DOHH2 (cell line): ENCODE measurements at regions not wholly inside any gene's neighbourhood (a gene's known extent, or its start where the extent isn't known, plus 50 kb on each side); places are given as distances from the start of the nearest gene placed in this dataset.

Experiments used
- H3F3A ChIP-seq: fragments of 200-600 bp; sonication (generic), shearing (Covaris generic); 2 replicates; pipeline ENCODE4 v1.6.0; 2016; ENCODE audit warnings: antibody characterized with exemption, mild to moderate bottlenecking; ENCODE audit not compliant: control insufficient read depth, insufficient read depth
- H3K27ac ChIP-seq: fragments of 200-600 bp; sonication (generic); 2 replicates; pipeline ENCODE4 v1.5.1; 2014; ENCODE audit warnings: low read depth, mild to moderate bottlenecking, low read length, moderate library complexity
- H3K27me3 ChIP-seq: fragments of 200-600 bp; sonication (generic); 2 replicates; pipeline ENCODE4 v1.6.1; 2014; ENCODE audit warnings: mild to moderate bottlenecking, low read length, mixed read lengths; ENCODE audit not compliant: control insufficient read depth
- H3K36me3 ChIP-seq: fragments of 200-600 bp; sonication (generic); 2 replicates; pipeline ENCODE4 v1.6.1; 2014; ENCODE audit warnings: mild to moderate bottlenecking, low read length, moderate library complexity, mixed read lengths; ENCODE audit not compliant: control insufficient read depth
- H3K4me1 ChIP-seq: fragments of 200-600 bp; sonication (generic); 2 replicates; pipeline ENCODE4 v1.6.1; 2014; ENCODE audit warnings: mild to moderate bottlenecking, low read length, mixed read lengths; ENCODE audit not compliant: control insufficient read depth
- H3K4me2 ChIP-seq: fragments of 200-600 bp; sonication (generic); 2 replicates; pipeline ENCODE4 v1.6.0; 2014; ENCODE audit warnings: mild to moderate bottlenecking, low read length, moderate library complexity
- H3K4me3 ChIP-seq: fragments of 200-600 bp; sonication (generic); 2 replicates; pipeline ENCODE4 v1.5.1; 2014; ENCODE audit warnings: mild to moderate bottlenecking, low read length, mixed read lengths
- H3K79me2 ChIP-seq: fragments of 200-600 bp; sonication (generic); 2 replicates; pipeline ENCODE4 v1.6.1; 2014; ENCODE audit warnings: mild to moderate bottlenecking, low read length, mixed read lengths; ENCODE audit not compliant: control insufficient read depth
- H3K9me2 ChIP-seq: fragments of 200-600 bp; sonication (generic); replicated peaks from 2 replicates; pipeline ENCODE4 v1.6.1; 2014; ENCODE audit warnings: mild to moderate bottlenecking, low read length, mixed read lengths; ENCODE audit not compliant: control insufficient read depth
- H3K9me3 ChIP-seq: fragments of 200-600 bp; sonication (generic); 2 replicates; pipeline ENCODE4 v1.6.1; 2014; ENCODE audit warnings: antibody characterized with exemption, low read length, mixed read lengths; ENCODE audit not compliant: control insufficient read depth, insufficient read depth
- H4K20me1 ChIP-seq: fragments of 200-600 bp; sonication (generic); 2 replicates; pipeline ENCODE4 v1.6.0; 2014; ENCODE audit warnings: low read depth, mild to moderate bottlenecking, antibody characterized with exemption, low read length, moderate library complexity; ENCODE audit not compliant: control insufficient read depth, insufficient read depth
- EZH2phosphoT487 ChIP-seq: fragments of 200-600 bp; sonication (generic); IDR thresholded peaks from 2 replicates; pipeline ENCODE4 v1.6.1; 2017; ENCODE audit warnings: borderline replicate concordance, mild to moderate bottlenecking, antibody characterized with exemption, low read length, moderate library complexity, mixed read lengths
- TF ChIP-seq, protein P1 (sequence below): fragments of 200-600 bp; sonication (generic); IDR thresholded peaks from one replicate; pipeline ENCODE4 v1.5.1; 2014; ENCODE audit warnings: antibody characterized with exemption, mild to moderate bottlenecking, low read depth, low read length; ENCODE audit not compliant: poor library complexity, severe bottlenecking

DNA sequence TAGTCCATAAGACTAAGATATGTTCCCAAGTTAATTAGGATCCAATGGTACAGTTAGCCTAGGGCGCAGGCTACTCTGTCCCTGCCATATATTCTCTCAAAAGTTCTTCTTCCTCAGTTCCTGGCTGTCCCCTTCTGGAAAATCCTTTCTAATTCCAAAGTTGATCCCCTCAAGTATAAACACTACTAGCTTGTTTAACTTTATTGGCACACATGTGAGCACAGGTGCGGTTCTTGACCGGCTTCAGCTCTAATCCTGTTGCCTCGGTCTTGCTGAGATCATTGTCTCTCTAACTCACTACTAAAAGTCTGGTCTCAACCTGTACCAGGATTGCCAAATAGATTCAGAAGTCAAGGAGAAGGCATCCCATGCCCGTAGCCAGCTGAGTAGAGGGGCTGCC lies 89.0 kb downstream of the SEMA4F start:
- Histone ChIP-seq H3K9me2 (no peaks in the 10 kb centered on the region), H3K79me2 (no peaks in the 10 kb centered on the region), H3K4me1 (no peaks in the 10 kb centered on the region), H3K27ac (no peak overlapping the region), H4K20me1 (no peaks in the 10 kb centered on the region), H3K36me3 (no peaks in the 10 kb centered on the region), H3K27me3 (no peaks in the 10 kb centered on the region), H3F3A (no peaks in the 10 kb centered on the region), H3K9me3 (no peaks in the 10 kb centered on the region), H3K4me2 (no peak overlapping the region), H3K4me3 (no peak overlapping the region)
- TF ChIP-seq, protein P1, sequence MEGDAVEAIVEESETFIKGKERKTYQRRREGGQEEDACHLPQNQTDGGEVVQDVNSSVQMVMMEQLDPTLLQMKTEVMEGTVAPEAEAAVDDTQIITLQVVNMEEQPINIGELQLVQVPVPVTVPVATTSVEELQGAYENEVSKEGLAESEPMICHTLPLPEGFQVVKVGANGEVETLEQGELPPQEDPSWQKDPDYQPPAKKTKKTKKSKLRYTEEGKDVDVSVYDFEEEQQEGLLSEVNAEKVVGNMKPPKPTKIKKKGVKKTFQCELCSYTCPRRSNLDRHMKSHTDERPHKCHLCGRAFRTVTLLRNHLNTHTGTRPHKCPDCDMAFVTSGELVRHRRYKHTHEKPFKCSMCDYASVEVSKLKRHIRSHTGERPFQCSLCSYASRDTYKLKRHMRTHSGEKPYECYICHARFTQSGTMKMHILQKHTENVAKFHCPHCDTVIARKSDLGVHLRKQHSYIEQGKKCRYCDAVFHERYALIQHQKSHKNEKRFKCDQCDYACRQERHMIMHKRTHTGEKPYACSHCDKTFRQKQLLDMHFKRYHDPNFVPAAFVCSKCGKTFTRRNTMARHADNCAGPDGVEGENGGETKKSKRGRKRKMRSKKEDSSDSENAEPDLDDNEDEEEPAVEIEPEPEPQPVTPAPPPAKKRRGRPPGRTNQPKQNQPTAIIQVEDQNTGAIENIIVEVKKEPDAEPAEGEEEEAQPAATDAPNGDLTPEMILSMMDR: no peak
- no peak for TF ChIP-seq EZH2phosphoT487

DNA sequence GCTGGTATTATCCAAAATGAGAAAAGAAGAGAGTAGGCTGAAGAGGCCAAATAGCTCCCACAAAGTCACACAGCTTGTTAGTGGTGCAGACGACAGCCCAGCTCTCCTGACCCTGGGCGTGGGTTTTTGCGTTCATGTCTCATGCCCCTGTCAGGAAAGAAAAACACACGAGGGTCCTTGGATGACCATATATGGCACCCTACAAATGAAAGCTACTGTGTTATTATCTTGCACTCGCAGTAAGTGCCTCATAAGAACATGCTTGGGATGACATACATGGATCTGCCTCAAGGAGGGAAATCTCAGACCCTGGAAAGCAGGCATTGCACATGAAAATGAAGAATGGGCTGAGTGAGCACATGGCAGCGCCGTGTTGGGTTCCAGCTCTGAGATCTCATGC lies 89.7 kb downstream of the SEMA4F start:
- Histone ChIP-seq H3K36me3 (no peaks in the 10 kb centered on the region), H3K4me3 (no peak overlapping the region), H3K79me2 (no peaks in the 10 kb centered on the region), H3K9me2 (no peaks in the 10 kb centered on the region), H3F3A (no peaks in the 10 kb centered on the region), H3K27ac (no peak overlapping the region), H3K4me2 (no peak overlapping the region), H4K20me1 (no peaks in the 10 kb centered on the region), H3K9me3 (no peaks in the 10 kb centered on the region), H3K27me3 (peaks cover 3% of the 10 kb centered on the region; the same call in 1 of the 2 replicates), H3K4me1 (no peaks in the 10 kb centered on the region)
- no peak for TF ChIP-seq EZH2phosphoT487
- TF ChIP-seq, protein P1: no peak

DNA sequence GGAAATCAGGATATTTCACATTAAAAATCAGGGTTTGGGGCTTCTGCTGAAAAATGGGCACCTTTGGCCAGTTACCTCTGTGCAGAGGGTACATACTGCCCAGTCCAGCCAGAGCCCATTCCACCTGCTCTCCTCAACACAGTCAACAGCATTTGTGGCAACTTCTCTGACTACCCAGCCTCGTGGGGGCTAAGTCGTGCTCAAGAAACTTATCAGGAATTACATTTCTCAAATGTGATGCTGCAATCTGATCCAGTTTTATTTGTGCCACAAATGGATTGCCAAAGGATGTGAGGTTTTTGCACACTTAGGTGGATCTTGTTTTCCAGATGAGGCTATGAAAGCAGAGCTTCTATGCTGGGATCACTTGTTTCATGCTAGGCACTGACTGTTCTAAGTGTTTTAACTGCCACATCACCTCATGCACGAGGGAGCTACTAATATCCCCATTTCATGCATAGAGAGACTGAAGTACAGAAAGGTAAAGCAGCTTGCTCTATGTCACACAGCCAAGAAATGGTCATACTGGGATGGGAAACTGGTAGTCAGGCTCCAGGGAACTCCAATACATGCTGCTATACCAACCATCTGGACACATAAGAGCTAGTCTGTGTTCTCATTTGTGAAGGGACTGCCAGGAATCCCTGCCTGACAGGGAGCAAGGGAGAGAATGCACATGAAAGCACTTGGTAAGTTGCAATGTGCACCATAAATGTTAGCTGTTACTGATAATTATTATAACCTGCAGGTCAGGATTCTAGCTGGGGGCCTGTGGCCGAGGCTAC lies 89.0 kb upstream of the HK2 start:
- no peaks in the 10 kb centered on the region for H3K9me2 ChIP-seq
- H3K36me3 ChIP-seq: no peaks in the 10 kb centered on the region
- H3K79me2 ChIP-seq: no peaks in the 10 kb centered on the region
- no peak overlapping the region for H3K27ac ChIP-seq
- no peaks in the 10 kb centered on the region for H4K20me1 ChIP-seq
- H3K27me3 ChIP-seq: peaks cover 9% of the 10 kb centered on the region
- H3K4me1 ChIP-seq: no peaks in the 10 kb centered on the region
- no peaks in the 10 kb centered on the region for H3K9me3 ChIP-seq
- H3K4me2 ChIP-seq: no peak overlapping the region
- H3F3A ChIP-seq: no peaks in the 10 kb centered on the region
- H3K4me3 ChIP-seq: no peak overlapping the region
- TF ChIP-seq EZH2phosphoT487: no peak
- TF ChIP-seq, protein P1: no peak
